GM18505 (cell line): ENCODE measurements at regions not wholly inside any gene's neighbourhood (a gene's known extent, or its start where the extent isn't known, plus 50 kb on each side); places are given as distances from the start of the nearest gene placed in this dataset.

Experiments
- ATAC-seq: cut with Tn5 transposase; IDR thresholded peaks from one replicate; pipeline ENCODE4 v1.9.1; 2021; ENCODE audit not compliant: unreplicated experiment
- POLR2A ChIP-seq: IDR thresholded peaks from 4 replicates; pipeline ENCODE4 v1.6.1; 2011; ENCODE audit warnings: borderline replicate concordance; ENCODE audit not compliant: insufficient read depth, insufficient read length; ENCODE audit errors: extremely low read depth

DNA sequence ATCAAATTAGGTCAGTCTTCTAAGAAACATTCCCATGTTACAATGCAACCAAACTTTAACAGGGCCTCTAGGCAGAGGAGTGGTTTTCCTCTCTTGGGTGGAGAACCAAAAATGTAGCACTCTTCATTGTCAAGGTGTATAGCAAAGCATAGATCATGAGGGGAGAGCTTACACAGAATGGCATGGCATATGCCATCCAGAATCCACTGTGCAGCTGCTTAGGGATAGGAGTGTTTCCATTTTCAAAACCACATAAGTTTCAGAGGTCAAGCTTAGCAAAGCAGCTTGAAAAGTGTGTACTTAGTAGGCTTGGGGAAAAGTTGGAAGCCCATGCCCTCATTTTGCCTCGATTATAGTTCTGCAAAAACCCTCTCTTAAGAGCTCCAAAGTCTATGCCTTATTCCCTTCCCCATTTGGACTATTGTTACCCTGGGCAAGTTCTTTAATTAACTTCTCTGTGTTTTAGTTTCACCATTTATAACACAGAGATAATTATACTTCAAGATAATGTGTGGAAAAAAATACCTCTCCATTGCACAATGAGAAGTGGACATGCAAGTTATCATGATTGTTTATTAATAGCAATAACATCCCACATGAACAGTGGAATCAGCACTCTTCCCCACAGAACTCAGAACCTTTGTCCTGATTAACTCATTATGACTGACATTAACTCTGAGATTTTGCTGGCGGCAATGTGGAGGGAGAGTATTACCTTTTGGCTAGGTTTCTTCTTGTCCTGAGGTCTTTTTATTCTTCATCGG is 398.9 kb upstream of the WWC1 start:
- ATAC-seq, result no peak
- no peak for TF ChIP-seq POLR2A

DNA sequence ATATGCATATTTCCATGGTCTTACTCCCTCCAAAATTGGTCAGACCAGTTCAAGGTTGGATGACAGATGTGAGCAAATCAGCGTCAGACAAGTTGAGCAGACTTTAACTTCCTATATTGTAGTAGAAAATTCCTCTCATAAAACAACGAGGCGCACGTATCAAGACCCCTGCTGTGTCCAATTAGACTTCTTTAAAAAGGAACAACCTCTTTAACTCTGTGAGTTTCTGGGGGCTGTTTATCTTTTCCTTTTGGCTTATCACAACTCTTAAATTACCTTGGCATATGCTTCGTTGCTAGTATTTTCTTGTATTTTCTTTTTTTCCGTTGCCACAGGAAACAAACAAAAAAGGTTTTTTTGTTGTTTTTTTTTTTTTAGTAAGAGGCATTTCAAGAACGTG is 398.2 kb upstream of the WWC1 start:
- no peak for TF ChIP-seq POLR2A

DNA sequence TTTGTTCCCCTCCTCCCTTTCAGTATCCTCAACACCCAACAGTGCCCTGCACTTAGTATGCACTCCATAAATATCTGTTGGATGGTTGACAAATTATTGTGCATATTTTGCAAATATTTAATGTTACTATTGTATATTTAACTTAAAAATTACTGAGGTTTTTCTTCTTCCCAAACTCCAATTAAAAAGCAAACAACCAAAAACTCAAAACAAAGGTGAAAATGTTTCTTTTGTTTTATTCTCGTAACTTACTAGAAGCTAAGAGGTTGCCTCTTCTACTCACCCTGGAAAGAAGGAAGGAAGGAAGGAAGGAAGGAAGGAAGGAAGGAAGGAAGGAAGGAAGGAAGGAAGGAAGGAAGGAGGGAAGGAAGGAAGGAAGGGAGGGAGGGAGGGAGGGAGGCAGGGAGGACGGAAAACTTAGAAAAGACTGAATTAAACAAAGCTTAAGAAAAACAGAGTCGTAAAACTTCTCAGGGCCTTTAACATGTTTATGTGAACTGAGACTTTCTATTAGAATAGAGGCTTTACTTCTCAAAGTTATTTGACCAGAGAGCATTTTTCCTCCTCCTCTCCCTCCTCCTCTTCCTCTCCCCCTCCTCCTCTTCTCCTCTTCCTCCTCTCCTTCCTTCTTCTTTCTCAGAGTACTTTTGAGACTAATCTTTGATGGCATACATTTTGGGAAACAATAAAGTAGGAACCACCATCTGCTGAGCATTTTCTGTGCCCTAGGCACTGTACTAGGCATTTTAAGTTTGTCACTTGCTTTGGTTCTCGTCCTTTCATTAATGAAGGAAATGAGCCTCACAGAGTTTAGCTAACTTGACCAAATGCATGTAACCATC is 396.6 kb upstream of the WWC1 start:
- no peak for TF ChIP-seq POLR2A
- no peak for ATAC-seq

More for the DNA sequence above, 398.2 kb upstream of the WWC1 start:
- no peak for ATAC-seq

DNA sequence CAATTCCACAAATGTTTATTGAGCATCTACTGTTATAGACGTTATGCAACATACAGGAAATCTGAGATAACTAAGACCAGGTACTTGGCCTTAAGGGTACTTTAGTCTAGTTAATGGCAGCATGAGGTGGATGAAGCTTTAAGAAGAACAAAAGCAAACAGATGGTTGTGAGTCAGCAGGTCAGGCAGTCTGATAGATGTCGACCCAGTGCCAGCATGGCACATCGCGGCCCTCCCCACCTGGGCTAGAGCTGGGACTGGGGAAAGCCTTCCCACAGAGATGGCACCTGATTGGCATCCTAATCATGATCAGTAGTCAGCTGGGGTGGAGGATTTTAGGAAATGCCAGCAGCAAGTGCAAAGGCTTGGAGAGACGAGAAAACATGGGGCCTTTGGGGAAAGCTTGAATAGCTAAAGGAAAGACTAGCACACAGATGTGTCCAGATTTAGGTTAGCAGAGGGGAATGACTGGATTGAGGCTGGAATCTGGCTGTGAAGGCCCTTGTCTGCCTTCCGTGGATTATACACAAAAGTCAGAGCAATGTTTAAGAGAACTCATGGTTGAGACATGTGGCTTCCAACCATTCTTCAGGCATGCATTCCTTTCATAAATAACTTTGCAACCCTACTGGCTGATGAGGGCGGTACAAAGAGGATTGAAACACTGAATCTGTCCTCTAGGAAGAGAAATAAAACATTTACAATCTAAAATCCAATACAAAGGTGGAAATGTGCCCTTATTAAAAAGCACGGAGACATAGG is 395.4 kb upstream of the WWC1 start:
- TF ChIP-seq POLR2A, result no peak
- no peak for ATAC-seq

DNA sequence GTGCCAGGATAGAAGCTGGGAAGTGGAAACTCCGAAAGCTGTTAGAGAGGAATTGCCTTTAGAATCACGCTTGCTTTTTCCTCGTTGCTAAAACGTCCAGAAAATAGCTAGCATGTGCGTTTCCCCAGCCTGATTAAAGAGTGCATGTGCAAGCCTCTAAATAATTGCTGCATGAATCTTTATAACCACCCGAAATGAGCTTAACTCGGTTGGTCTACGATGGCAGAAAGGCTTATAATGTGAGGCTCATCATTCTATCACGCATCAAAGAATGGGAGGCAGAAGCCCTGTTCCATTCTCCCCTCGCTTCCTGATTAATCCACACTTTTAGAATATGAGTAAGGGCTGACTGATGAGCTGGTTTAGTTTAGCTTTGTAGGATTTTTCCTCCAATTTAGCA is 394.6 kb upstream of the WWC1 start:
- ATAC-seq, result no peak
- no peak for TF ChIP-seq POLR2A

DNA sequence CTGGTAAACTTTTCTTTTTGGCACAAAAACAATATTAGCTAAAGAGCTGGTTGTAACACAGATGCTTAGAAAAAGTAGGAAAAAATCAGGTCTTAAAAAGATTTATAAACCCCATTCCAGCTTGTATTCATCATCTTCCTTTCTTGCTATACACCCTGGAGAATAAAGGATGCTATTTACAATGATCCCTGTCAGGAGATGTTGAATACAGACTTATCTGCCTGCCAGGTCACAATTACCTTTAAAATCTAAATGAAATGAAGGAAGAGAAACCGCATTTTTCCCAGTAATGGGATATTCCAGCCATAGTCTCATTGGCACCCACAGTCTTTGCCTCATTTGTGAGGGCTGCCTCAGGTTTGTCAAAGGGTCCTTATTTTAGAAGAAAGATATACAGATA is 394.1 kb upstream of the WWC1 start:
- ATAC-seq, result no peak
- no peak for TF ChIP-seq POLR2A

DNA sequence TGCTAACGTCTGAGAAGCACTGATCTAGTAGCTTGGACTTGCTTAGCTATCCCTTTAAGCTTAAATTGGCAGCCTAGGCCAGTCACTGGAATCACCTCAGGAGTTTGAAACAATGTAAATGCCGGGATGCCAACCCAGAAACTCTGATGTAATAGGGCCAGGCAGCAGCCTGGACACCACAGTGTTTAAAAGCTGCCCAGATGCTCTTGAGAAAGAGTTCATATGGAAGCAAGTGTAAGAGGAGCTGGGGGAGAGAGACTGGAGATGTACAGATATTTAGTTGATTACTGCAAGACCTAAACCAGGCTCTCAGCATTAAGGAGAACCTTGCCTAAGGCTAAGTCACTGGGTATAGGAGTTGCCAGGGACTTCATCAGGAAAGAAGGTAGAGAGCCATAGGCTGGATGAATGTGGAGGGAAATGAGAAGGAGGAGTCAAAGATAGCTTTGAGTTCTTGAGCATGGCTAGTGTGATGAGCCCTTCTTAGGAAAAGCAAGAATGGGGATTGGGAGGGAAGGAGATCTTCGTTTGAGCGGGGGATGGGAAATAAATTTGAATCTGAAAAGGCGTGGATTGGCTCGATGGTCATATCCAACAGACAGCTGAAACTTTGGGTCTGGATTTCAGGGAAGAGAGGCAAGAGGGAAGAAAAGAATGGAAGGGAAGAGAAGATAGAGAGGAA is 392.9 kb upstream of the WWC1 start:
- no peak for ATAC-seq
- no peak for TF ChIP-seq POLR2A

DNA sequence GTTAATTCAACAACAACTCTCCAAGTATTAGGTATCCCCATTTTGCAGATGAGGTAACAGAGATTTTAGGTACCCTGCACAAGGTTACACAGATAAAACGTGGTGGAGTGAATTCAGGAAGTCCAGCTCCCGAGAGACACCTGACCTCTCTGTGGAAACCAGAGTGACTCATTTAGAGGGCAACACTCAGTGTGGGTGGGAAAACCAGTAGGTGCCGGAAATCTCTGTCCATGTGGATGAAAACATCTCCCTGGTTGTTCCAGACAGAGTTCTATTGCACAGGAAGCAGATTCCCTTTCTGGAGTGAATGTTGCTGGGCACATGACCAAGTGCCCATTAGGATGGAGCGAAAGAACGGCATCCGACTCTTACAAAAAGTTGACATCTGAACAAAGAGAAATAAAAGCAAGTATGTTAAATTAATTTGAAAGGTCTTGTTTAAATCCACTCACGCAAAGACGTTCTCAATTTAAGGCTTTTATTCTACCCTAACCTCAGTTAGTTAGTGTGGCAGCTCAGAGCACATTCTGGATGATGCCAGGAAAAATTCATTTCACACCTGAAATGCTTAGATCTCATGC is 391.9 kb upstream of the WWC1 start:
- TF ChIP-seq POLR2A, result no peak
- no peak for ATAC-seq

DNA sequence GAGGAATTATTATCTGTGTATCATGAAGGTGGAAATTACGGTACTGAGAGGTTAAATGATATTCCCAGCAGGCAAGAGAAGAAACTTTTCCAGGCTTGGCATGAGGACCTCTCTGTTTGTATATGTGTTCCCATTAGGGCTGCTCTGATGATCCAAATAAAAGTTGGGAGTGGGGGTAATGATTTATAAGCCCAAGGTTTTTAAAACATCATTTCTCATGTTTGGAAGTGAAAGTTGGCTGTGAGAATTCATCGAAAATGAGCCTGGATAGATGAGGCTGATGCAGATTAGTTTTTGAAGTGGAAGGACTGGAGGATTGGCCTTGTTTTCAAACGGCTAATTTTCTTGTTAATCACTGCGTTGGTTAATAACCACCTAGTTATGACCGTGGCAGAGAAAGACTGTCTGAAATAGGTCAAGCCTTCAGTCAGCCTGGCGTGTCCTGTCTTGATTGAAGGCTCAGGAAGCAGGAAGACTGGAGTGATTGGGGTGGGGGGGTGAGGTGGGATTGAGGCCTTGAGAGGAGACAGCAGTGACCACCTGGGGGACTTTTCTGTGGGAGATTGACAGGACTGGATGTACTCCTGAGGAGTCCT is 391.0 kb upstream of the WWC1 start:
- no peak for ATAC-seq

DNA sequence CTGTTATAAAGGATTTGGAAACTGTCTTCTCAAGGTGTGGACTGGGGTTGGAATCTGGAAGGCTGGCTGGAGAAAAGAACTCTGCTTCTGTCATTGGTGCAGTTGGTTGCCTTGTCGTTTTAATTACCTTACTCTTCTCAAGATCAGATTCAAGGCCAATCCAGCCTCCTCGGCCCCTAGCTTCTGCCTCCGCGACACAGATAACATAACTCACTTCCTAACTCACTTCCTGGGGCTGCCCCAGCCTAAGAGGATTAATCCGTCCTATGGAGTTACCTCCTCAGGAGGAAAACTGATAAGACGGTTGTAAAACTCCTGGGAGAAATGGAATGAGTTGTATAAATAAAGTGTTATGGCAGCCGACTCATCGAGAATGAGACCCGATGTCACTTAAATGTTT is 389.1 kb upstream of the WWC1 start:
- ATAC-seq, result no peak

More for the DNA sequence above, 391.0 kb upstream of the WWC1 start:
- TF ChIP-seq POLR2A, result no peak

DNA sequence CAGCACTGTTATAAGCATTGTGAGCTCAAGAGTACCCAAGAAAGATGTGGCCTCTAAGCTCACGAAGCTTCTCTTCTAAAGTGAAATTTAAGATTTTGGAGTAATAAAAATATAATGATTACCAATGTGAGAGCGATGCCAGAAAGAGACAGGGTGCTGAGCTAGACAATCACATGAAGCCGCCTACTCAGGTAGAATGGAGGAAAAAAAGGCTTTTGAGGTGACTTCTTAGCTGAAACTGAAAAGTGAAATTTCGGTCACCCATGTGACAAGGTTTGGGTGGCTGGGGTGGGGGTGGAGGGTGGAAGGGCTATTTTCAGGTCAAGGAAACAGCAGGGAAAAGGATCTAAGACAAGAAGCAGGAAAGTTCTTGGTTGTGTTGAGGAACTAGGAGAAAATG is 388.2 kb upstream of the WWC1 start:
- TF ChIP-seq POLR2A, result no peak
- no peak for ATAC-seq

More for the DNA sequence above, 389.1 kb upstream of the WWC1 start:
- no peak for TF ChIP-seq POLR2A

DNA sequence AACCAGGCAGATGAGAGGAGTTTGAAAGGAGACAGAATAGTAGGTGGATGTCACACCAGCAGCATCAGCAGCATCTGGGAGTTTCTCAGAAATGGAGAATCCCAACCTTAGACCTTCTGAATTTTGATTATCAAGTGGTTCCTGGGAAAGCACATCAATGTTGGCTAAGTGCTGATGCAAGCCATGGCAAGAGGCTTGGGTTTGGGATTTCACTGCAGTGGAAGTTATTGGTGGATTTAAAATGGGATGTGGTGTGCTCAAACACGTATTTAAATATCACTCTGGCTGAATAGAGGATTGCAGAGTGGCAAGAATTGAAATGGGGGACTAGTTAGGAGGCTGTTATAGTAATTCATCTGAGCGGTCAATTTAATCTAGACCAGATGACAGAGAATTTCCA is 387.8 kb upstream of the WWC1 start:
- no peak for TF ChIP-seq POLR2A
- no peak for ATAC-seq
